GM21360 (cell line): ENCODE measurements at regions not wholly inside any gene's neighbourhood (a gene's known extent, or its start where the extent isn't known, plus 50 kb on each side); places are given as distances from the start of the nearest gene placed in this dataset.

Experiments used
- ATAC-seq: cut with Tn5 transposase; IDR thresholded peaks from one replicate; pipeline ENCODE4 v1.9.1; 2021; ENCODE audit warnings: mild to moderate bottlenecking, moderate library complexity; ENCODE audit not compliant: unreplicated experiment

DNA sequence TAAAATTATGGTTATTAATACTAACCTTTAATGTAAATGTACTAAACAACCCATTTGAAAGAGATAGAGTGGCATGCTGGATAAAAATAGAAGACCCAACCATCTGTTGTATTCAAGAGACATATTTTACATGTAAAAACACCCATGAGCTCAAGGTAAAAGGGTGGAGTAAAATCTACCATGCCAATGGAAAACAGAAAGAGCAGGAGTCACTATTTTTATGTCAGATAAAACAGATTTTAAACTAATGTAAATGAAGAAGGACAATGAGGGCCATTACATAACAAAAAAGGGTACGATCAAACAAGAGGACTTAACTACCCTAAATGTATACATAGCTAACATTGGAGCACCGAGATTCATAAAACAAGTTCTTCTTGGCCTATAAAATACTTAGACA, 66.3 kb downstream of the ITM2A start:
- no peak for ATAC-seq

DNA sequence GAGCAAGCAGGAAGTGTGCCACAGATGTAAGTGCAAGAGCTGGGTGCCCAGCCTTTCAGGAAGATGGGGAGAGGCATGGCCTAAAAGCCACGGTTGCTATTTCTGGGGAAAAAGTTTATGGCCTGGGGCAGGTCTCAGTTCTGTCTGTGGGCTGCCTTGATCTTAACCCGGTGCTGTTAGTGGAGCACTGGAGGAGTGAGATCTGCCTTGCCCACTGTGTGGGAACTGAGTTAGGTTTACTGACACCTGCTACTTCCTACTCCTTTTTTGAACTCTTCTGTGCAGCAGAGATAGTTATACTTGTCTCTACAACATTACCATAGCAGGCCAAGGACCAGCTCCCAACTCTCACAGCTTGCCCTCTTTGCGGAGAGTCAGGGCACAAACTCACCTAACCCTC, 76.5 kb downstream of the ITM2A start:
- ATAC-seq: no peak

DNA sequence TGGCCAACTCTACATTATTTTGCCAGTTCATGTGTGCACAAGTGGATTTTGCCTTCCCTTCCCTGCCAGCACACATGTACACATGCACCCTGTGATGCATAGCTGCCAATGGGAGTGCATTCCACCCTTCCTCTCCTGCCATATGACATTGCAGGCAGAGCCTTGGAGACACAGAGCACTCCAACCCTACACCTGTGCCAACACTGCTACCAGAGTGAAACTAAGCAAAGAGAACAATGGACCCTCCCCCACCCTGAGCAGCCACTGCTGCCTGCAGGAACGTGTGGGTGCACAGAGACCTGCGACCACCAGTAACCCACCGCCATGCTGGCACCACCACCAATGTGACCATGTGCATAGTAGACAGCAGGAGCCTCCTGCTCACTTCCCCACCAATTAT, 78.4 kb downstream of the ITM2A start:
- no peak for ATAC-seq

DNA sequence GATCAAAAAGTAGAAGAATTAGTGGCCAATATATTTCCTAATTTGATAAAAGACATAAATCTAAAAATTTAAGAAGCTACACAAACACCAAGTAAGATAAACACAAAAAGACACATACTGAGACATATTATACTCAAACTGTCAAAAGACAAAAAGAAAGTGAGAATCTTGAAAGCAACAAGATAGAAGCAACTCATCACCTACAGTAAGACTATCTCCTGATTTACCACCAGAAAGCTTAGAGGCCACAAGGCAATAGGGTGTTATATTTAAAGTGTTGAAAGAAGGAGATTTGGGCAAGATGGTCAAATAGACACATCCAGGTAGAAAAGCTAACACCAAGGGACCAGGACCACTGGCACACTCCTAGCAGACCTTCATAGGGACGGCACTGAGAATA, 79.4 kb downstream of the ITM2A start:
- no peak for ATAC-seq

DNA sequence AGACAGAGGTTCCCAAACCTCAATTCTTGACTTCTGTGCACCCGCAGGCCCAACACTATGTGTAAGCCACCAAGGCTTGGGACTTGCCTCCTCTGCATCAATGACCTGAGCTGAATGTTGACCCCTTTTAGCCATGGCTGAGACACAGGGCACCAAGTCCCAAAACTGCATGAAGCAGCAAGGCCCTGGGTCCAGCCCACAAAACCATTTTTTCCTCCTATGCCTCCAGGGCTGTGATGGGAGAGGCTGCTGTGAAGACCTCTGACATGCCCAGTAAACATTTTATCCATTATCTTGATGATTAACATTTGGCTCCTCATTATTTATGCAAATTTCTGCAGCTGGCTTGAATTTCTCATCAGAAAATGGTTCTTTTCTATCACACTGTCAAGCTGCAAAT, 85.4 kb downstream of the ITM2A start:
- ATAC-seq: no peak

GRCh38 chrX:79270401-79270800, 96.7 kb downstream of the ITM2A start:
- peak; percentile 96 for ATAC-seq

DNA sequence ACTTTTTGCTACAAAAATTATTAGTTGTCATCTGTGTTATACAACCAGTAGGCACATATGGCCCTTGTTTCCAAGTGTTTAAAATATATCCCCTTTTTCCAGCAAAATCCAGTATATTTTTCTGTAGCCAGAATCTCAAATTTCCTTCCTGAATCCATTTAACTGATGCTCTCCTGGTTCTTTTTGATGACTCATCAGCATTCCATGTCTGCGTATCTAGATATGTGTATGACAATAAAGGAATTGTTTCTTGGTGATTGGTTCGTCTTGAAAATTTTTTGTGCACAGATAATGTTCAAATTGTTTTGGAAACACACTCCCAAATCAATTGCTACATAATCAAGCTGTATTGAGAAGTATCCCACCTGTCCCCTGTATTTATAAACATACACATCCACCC, 98.3 kb downstream of the ITM2A start:
- ATAC-seq: no peak

- no peak for ATAC-seq
These were observed 100.4 kb downstream of the ITM2A start for GRCh38 chrX:79266702-79267101.

DNA sequence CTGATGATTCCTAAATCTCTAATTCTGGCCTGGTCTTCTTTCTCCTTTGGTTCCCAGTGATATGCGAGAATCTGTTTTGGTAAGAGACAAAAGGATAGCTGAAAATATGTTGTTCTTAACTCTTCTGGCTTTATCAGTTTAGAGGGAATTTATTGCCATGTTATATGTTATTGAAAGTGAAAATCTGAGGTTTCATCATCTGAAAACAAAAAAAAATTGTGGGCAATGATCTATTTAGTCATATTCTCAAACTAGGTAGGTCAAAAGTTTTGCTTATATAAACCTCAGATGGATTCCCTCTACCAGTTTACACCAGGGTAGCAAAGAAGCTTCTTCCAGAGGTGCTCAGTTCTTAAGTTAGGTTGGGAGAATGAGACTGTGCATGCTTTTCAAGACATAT, 103.6 kb downstream of the ITM2A start:
- no peak for ATAC-seq

- peak; percentile 90 for ATAC-seq
These were observed 108.0 kb downstream of the ITM2A start for GRCh38 chrX:79259073-79259689.

DNA sequence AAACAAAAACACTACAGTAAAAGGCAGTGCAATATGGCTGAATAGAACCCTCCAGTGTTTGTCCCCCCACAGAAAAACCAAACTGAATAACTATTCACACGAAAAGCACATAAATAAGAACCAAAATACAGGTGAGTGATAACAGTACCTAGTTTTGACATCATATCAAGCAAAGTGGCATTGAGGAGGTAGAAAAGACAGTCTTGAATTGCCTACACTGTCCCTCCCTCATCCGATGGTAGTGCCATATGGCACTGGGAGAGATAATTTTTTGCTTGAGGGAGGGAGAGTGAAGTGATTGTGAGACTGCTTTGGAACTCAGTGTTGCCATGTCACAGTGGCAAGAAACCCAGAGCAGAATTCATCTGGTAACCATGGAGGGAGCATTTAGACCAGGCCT, 99.2 kb downstream of the GPR174 start:
- ATAC-seq: no peak

DNA sequence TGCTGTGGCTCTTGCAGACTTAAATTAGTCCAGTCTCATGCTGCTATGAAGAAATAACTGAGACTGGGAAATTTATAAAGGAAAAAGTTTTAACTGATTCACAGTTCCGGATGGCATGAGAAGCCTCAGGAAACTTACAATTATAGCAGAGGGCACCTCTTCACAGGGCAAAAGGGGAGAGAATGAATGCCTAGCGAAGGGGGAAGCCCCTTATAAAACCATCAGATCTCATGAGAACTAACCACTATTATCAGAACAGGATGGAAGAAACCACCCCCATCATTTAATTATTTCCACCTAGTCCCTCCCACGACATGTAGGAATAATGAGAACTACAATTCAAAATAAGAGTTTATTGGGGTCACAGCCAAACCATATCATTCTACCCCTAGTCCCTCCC, 91.4 kb downstream of the GPR174 start:
- ATAC-seq: no peak

GRCh38 chrX:79231662-79232061, 87.2 kb downstream of the GPR174 start:
- ATAC-seq: no peak
